Stimulated activated naive B cell treated with anti-CD40 and anti-IgM and Interleukin-4, amounts not matched to agents 10 μg/mL and 1 μg/mL and 100 μg/mL, for 72 hours (primary cell): ENCODE measurements at regions not wholly inside any gene's neighbourhood (a gene's known extent, or its start where the extent isn't known, plus 50 kb on each side); places are given as distances from the start of the nearest gene placed in this dataset.
"Not testable (repeated sequence)": the region's sequence is repeated elsewhere in the genome, so short reads cannot be mapped to it uniquely, and the experiment has no call there.

Experiments used
- ATAC-seq, 2 donors: fragments of 150-1000 bp; cut with Tn5 transposase; replicated peaks; 2 replicates each; pipeline ENCODE4 v1.10.0; 2021; ENCODE audit warnings: moderate library complexity in 1 of 2
- DNase-seq: peaks from one replicate; pipeline ENCODE4 v3.0.0; 2021
- H3K27ac Mint-ChIP-seq: one replicate; pipeline ENCODE4 v1.8.0; 2022; ENCODE audit warnings: mild to moderate bottlenecking, mixed read lengths
- H3K27me3 Mint-ChIP-seq, 2 donors: one replicate each; pipeline ENCODE4 v1.8.0; 2022; ENCODE audit warnings: mixed read lengths in 2 of 2
- H3K36me3 Mint-ChIP-seq, 2 donors: one replicate each; pipeline ENCODE4 v1.8.0; 2022; ENCODE audit warnings: mixed read lengths in 2 of 2, mild to moderate bottlenecking in 1 of 2
- H3K4me1 Mint-ChIP-seq, 2 donors: one replicate each; pipeline ENCODE4 v1.8.0; 2022; ENCODE audit warnings: mixed read lengths in 2 of 2, mild to moderate bottlenecking in 1 of 2
- H3K4me3 Mint-ChIP-seq, 2 donors: one replicate each; pipeline ENCODE4 v1.8.0; 2022; ENCODE audit warnings: mild to moderate bottlenecking in 2 of 2, mixed read lengths in 2 of 2, moderate library complexity in 1 of 2
- H3K9me3 Mint-ChIP-seq, 2 donors: one replicate each; pipeline ENCODE4 v1.8.0; 2022; ENCODE audit warnings: mixed read lengths in 2 of 2, mild to moderate bottlenecking in 1 of 2

DNA sequence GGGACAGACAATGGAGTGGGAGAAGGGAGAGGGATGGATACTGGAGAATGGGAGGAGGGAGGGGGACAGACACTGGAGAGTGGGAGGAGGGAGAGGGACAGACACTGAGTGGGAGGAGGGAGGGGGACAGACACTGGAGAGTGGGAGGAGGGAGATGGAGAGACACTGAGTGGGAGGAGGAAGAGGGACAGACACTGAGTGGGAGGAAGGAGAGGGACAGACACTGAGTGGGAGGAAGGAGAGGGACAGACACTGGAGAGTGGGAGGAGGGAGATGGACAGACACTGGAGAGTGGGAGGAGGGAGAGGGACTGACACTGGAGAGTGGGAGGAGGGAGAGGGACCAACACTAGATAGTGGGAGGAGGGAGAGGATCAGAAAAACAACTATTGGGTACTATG, 426.7 kb upstream of the PMFBP1 start:
- Mint-ChIP-seq H3K4me1 (peaks cover 11 to 16% of the 10 kb centered on the region in 2 donors), H3K27me3 (no peaks in the 10 kb centered on the region), H3K36me3 (peaks cover 6 to 7% of the 10 kb centered on the region in 2 donors), H3K27ac (peak overlapping the region; percentile 51), H3K4me3 (no peak overlapping the region), H3K9me3 (peaks cover 3 to 6% of the 10 kb centered on the region in 2 donors)
- DNase-seq (no peak), ATAC-seq (no peak)

DNA sequence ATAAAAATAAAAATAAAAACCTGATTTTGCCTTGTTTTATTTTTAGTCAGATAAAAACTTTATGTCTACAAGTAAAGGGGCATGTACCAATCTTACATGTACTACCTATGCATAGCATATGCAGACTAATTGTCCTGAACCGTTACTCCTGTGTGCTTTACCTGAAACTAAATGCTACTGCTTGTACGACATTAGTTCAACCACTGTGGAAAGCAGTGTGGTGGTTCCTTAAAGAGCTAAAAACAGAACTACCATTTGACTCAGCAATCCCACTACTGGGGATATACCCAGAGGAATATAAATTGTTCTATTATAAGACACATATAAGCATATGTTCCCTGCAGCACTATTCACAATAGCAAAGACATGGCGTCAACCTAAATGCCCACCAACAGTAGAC, 426.0 kb upstream of the PMFBP1 start:
- H3K9me3 Mint-ChIP-seq, result peaks cover 3 to 6% of the 10 kb centered on the region in 2 donors
- H3K4me3 Mint-ChIP-seq, result no peak overlapping the region
- DNase-seq (no peak), ATAC-seq (peak; percentile 62 to 85)
- peaks cover 6 to 7% of the 10 kb centered on the region in 2 donors for H3K36me3 Mint-ChIP-seq
- H3K27me3 Mint-ChIP-seq, result no peaks in the 10 kb centered on the region
- H3K4me1 Mint-ChIP-seq, result peaks cover 11 to 16% of the 10 kb centered on the region in 2 donors
- no peak overlapping the region for H3K27ac Mint-ChIP-seq

DNA sequence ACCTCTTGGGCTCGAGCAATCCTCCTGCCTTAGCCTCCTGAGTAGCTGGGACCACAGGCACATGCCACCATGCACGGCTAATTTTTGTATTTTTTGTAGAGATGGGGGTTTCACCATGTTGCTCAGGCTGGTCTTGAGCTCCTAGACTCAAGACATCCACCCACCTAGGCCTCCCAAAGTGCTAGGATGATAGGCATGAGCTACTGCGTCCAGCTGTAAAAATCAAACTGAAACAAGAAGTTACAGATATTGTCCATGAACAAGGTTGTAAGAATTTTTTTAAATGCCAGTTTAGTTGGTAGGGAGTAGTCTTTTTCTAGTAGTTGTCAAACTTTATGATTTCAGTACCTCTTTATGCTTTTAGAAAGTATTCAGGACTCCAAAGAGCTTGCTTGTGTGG, 424.4 kb upstream of the PMFBP1 start:
- peak; percentile 53 to 61 for ATAC-seq
- no peaks in the 10 kb centered on the region for H3K27me3 Mint-ChIP-seq
- peaks cover 3 to 6% of the 10 kb centered on the region in 2 donors for H3K9me3 Mint-ChIP-seq
- H3K27ac Mint-ChIP-seq, result no peak overlapping the region
- peaks cover 21 to 27% of the 10 kb centered on the region in 2 donors for H3K4me1 Mint-ChIP-seq
- H3K36me3 Mint-ChIP-seq, result peaks cover 6 to 7% of the 10 kb centered on the region in 2 donors
- H3K4me3 Mint-ChIP-seq, result no peak overlapping the region
- peak; percentile 12 for DNase-seq

DNA sequence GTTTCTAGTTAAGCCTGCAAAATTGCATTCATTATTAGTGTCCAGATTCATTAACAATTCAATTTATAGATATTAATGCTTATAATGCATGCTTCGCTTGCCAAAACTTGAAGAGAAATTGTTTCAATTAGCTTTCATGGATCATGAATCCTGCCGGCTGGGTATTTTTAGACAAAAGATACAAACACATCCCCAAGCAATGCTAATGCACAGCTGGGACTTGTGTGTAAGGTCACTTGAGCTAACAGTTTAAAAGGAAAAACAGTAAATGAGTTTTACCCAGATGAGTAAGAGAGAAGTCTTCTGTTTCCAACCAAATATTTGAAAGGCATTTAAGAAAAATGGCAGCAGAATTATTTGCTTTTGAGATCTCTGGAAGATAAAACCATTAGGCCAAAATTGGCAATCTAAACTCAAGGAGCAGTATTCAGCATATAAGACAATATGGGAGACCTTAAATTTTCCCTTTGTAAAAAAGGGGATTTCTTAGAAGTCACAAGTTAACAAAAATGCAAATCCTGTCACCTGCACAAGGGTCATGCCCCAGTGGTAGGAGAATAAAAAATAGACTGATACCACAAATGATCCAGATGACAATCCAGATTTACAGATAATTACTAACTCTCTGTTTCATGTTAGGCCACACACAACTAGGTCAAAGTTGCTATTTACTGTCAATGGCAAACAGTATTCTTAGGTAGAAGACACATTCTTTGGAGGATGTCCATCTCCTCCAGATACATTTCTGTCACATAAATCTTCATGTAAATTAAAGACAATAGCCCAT, 418.4 kb upstream of the PMFBP1 start:
- Mint-ChIP-seq H3K27ac (peak overlapping the region; percentile 74), H3K27me3 (no peaks in the 10 kb centered on the region), H3K36me3 (no peaks in the 10 kb centered on the region), H3K9me3 (no peaks in the 10 kb centered on the region), H3K4me3 (peak overlapping the region in 1 of 2 donors; percentile 26), H3K4me1 (peaks cover 28 to 47% of the 10 kb centered on the region in 2 donors)
- DNase-seq (no peak), ATAC-seq (peak; percentile 87 to 89)

GRCh38 chr16:72588551-72588950, 416.6 kb upstream of the PMFBP1 start:
- H3K27me3 Mint-ChIP-seq, result no peaks in the 10 kb centered on the region
- ATAC-seq (no peak), DNase-seq (no peak)
- peaks cover 26 to 47% of the 10 kb centered on the region in 2 donors for H3K4me1 Mint-ChIP-seq
- H3K4me3 Mint-ChIP-seq, result no peak overlapping the region
- H3K27ac Mint-ChIP-seq, result no peak overlapping the region
- H3K36me3 Mint-ChIP-seq, result no peaks in the 10 kb centered on the region
- H3K9me3 Mint-ChIP-seq, result no peaks in the 10 kb centered on the region

DNA sequence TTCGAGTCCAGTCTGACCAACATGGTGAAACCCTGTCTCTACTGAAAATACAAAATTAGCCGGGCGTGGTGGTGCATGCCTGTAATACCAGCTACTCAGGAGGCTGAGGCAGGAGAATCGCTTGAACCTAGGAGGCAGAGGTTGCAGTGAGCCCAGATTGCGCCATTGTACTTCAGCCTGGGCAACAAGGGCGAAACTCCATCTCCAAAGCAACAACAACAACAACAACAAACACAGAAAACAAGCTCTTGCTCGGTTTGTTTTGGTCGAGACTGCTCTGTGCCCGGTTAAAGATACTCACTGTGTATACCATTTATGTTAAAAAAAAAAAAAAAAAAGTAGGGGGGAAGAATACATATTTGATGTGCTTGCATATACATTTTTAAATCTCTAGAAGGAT, 406.1 kb upstream of the PMFBP1 start:
- DNase-seq, H3K4me1 Mint-ChIP-seq, ATAC-seq, H3K36me3 Mint-ChIP-seq, H3K27ac Mint-ChIP-seq, H3K27me3 Mint-ChIP-seq, H3K4me3 Mint-ChIP-seq, H3K9me3 Mint-ChIP-seq: not testable (repeated sequence)

DNA sequence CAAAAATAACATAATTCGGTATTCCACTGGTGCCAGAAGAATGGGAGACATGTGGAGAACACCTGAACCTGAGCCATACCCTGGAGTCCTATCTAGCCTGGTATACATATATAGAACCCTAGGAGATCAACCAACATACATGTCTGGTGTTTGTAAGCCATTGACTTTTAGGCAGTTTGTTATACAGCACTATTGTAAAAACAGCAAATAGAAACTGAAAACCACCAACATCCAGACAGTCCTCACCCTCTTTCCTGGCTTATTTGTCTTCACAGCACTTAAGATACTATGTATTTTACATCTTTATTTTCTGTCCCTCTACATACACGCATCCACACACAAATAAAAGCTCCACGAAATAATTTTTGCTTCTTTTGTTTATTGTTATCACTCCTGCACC, 404.2 kb upstream of the PMFBP1 start:
- DNase-seq (no peak), ATAC-seq (no peak)
- Mint-ChIP-seq H3K4me3 (no peak overlapping the region), H3K27ac (no peak overlapping the region), H3K27me3 (no peaks in the 10 kb centered on the region), H3K9me3 (no peaks in the 10 kb centered on the region), H3K4me1 (peaks cover 4 to 7% of the 10 kb centered on the region in 2 donors), H3K36me3 (peaks cover 0 to 3% of the 10 kb centered on the region in 2 donors)

GRCh38 chr16:72569677-72570076, 397.7 kb upstream of the PMFBP1 start:
- ATAC-seq, result no peak
- no peak for DNase-seq
- Mint-ChIP-seq H3K4me1 (peaks cover 3 to 14% of the 10 kb centered on the region in 2 donors), H3K27me3 (no peaks in the 10 kb centered on the region), H3K4me3 (no peak overlapping the region), H3K36me3 (no peaks in the 10 kb centered on the region), H3K9me3 (no peaks in the 10 kb centered on the region), H3K27ac (no peak overlapping the region)

DNA sequence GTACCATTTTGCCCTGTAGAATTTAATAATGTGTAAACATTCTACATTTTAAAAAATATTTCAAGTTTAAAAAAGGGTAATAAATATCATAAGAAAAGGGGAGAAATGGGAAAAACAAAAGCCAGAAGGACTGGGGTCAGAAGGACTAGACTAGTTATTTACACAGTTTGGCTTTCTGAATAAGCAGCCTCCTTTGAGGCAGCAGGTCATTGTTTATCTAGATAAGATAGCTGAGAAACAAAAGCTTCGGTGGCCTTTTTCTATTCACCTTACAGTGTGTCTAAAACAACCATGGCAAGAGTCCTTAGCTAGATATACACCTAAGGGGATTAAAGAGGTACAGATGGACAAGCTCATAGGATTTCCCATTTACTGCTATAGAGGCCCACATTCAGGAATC, 396.5 kb upstream of the PMFBP1 start:
- no peak for ATAC-seq
- no peaks in the 10 kb centered on the region for H3K9me3 Mint-ChIP-seq

GRCh38 chr16:72566174-72566573, 394.2 kb upstream of the PMFBP1 start:
- no peaks in the 10 kb centered on the region for H3K36me3 Mint-ChIP-seq
- peaks cover 0 to 10% of the 10 kb centered on the region in 2 donors for H3K4me1 Mint-ChIP-seq
- no peak for ATAC-seq
- no peak overlapping the region for H3K4me3 Mint-ChIP-seq
- H3K27me3 Mint-ChIP-seq, result no peaks in the 10 kb centered on the region
- no peaks in the 10 kb centered on the region for H3K9me3 Mint-ChIP-seq
- no peak for DNase-seq
- H3K27ac Mint-ChIP-seq, result no peak overlapping the region

More for the DNA sequence above, 396.5 kb upstream of the PMFBP1 start:
- Mint-ChIP-seq H3K36me3 (no peaks in the 10 kb centered on the region), H3K4me3 (no peak overlapping the region), H3K4me1 (peaks cover 0 to 9% of the 10 kb centered on the region in 2 donors), H3K27me3 (no peaks in the 10 kb centered on the region), H3K27ac (no peak overlapping the region)
- no peak for DNase-seq

DNA sequence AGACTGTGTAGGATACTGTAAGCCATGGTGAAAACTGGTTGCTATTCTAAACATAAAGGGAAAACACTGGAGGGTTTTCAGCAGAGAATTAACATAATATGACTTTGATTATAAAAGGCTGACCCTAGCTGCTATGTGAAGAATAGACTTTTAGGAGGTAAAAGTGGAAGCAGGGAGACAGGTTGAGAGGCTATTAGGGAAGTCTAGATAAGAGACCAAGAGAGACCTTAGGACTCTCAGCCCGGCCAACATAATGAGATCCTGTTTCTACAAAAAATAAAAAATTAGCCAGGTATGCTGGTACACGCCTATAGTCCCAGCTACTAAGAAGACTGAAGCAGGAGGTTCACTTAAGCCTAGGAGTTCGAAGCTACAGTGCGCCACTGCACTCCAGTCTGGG, 393.2 kb upstream of the PMFBP1 start:
- ATAC-seq (no peak), DNase-seq (no peak)
- Mint-ChIP-seq H3K9me3 (no peaks in the 10 kb centered on the region), H3K27me3 (no peaks in the 10 kb centered on the region), H3K36me3 (no peaks in the 10 kb centered on the region), H3K27ac (no peak overlapping the region), H3K4me1 (peaks cover 0 to 18% of the 10 kb centered on the region in 2 donors), H3K4me3 (no peak overlapping the region)

DNA sequence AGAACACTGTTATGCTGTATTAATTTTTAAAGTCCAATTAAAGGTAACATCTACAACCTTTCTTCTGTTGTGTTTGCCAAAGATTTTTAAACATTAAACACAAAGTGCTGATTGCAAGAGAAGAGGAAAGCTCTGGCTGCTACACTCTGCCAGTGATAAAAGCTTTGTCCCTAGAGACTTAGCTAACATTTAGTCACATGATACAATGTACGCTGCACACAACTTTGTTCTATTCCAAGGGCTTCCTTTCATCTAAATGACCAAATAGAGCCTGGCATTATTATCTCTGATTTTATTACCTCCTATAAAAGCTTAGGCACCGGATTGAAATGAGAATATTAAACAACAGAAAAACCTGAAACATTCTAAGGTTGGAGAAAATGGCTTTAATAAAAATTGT, 388.7 kb upstream of the PMFBP1 start:
- no peaks in the 10 kb centered on the region for H3K27me3 Mint-ChIP-seq
- no peaks in the 10 kb centered on the region for H3K36me3 Mint-ChIP-seq
- ATAC-seq (peak in 1 of 2 donors; percentile 57), DNase-seq (no peak)
- no peaks in the 10 kb centered on the region for H3K9me3 Mint-ChIP-seq
- H3K4me3 Mint-ChIP-seq, result no peak overlapping the region
- H3K4me1 Mint-ChIP-seq, result peaks cover 2 to 10% of the 10 kb centered on the region in 2 donors
- no peak overlapping the region for H3K27ac Mint-ChIP-seq

DNA sequence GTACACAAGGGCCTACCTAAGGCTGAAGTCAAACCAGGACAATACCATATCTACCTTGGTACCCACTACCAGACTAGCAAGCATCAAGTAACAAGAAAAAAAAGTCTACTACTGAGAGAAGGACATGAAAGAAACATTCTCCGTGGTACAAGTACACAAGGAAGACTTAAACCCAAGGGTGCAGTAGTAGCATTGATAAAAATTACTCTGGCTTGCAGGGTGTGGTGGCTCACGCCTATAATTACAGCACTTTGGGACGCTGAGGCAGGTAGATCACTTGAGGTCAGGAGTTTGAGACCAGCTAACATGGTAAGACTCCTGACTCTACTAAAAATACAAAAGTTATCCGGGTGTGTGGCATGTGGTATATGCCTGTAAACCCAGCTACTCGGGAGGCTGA, 386.5 kb upstream of the PMFBP1 start:
- Mint-ChIP-seq H3K4me1 (peaks cover 2 to 9% of the 10 kb centered on the region in 2 donors), H3K27me3 (no peaks in the 10 kb centered on the region), H3K36me3 (no peaks in the 10 kb centered on the region), H3K27ac (no peak overlapping the region), H3K4me3 (no peak overlapping the region), H3K9me3 (no peaks in the 10 kb centered on the region)
- no peak for ATAC-seq
- DNase-seq, result no peak

GRCh38 chr16:72554935-72555334, 383.0 kb upstream of the PMFBP1 start:
- H3K36me3 Mint-ChIP-seq, result peaks cover 0 to 5% of the 10 kb centered on the region in 2 donors
- no peaks in the 10 kb centered on the region for H3K27me3 Mint-ChIP-seq
- no peak for DNase-seq
- H3K4me1 Mint-ChIP-seq, result peaks cover 0 to 2% of the 10 kb centered on the region in 2 donors
- H3K27ac Mint-ChIP-seq, result no peak overlapping the region
- ATAC-seq, result no peak
- no peaks in the 10 kb centered on the region for H3K9me3 Mint-ChIP-seq
- H3K4me3 Mint-ChIP-seq, result no peak overlapping the region

DNA sequence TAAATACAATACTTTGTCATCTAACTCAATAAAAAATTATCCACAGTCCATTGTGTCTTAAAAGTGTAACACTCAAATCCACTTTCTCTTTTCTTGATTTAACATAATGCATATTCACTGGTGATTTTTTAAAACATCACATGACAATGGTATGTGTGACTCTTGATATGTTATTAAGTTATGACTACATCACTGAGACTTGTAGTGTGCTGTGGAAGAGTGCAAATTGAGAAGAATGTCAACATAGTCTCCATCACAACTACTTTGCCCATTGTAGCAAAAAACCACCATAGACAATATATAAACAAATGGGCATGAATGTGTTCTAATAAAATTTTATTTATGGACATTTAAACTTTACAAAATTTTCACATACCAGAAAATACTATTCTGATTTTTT, 380.7 kb upstream of the PMFBP1 start:
- no peak for ATAC-seq
- no peaks in the 10 kb centered on the region for H3K4me1 Mint-ChIP-seq

More for the DNA sequence above, 380.7 kb upstream of the PMFBP1 start:
- H3K27ac Mint-ChIP-seq, result no peak overlapping the region
- H3K27me3 Mint-ChIP-seq, result no peaks in the 10 kb centered on the region
- H3K4me3 Mint-ChIP-seq, result no peak overlapping the region
- H3K36me3 Mint-ChIP-seq, result peaks cover 6 to 17% of the 10 kb centered on the region in 2 donors
- DNase-seq, result no peak
- H3K9me3 Mint-ChIP-seq, result peaks cover 4 to 5% of the 10 kb centered on the region in 2 donors
